Chondrocyte (in vitro differentiated cells): ENCODE measurements at regions not wholly inside any gene's neighbourhood (a gene's known extent, or its start where the extent isn't known, plus 50 kb on each side); places are given as distances from the start of the nearest gene placed in this dataset.
"Not testable (repeated sequence)": the region's sequence is repeated elsewhere in the genome, so short reads cannot be mapped to it uniquely, and the experiment has no call there.

Experiments used
- DNase-seq: peaks from one replicate; pipeline ENCODE4 v3.0.0; 2021; ENCODE audit warnings: mixed read lengths, low spot score
- H3K27ac Mint-ChIP-seq: one replicate; pipeline ENCODE4 v1.8.0; 2021; ENCODE audit warnings: mild to moderate bottlenecking, moderate library complexity, mixed read lengths; ENCODE audit not compliant: unreplicated experiment
- H3K27me3 Mint-ChIP-seq: 2 replicates; pipeline ENCODE4 v1.8.0; 2021; ENCODE audit warnings: low read depth, mixed read lengths
- H3K36me3 Mint-ChIP-seq: 2 replicates; pipeline ENCODE4 v1.8.0; 2021; ENCODE audit warnings: low read depth, mixed read lengths
- H3K4me1 Mint-ChIP-seq: 2 replicates; pipeline ENCODE4 v1.8.0; 2021; ENCODE audit warnings: low read depth, mild to moderate bottlenecking, mixed read lengths
- H3K4me3 Mint-ChIP-seq: one replicate; pipeline ENCODE4 v1.8.0; 2021; ENCODE audit warnings: mild to moderate bottlenecking, moderate library complexity, mixed read lengths; ENCODE audit not compliant: unreplicated experiment
- H3K9me3 Mint-ChIP-seq: 2 replicates; pipeline ENCODE4 v1.8.0; 2021; ENCODE audit warnings: low read depth, mixed read lengths
- TF ChIP-seq, protein P1 (sequence below): fragments of 200-600 bp; sonication (generic); IDR thresholded peaks from 2 replicates; pipeline ENCODE4 v1.5.0; 2021; ENCODE audit warnings: antibody characterized with exemption, mild to moderate bottlenecking, moderate library complexity

- Mint-ChIP-seq H3K36me3 (peaks cover 6% of the 10 kb centered on the region), H3K4me1 (no peaks in the 10 kb centered on the region), H3K4me3 (no peak overlapping the region), H3K9me3 (peaks cover 15% of the 10 kb centered on the region), H3K27me3 (peaks cover 27% of the 10 kb centered on the region), H3K27ac (no peak overlapping the region)
- TF ChIP-seq, protein P1, sequence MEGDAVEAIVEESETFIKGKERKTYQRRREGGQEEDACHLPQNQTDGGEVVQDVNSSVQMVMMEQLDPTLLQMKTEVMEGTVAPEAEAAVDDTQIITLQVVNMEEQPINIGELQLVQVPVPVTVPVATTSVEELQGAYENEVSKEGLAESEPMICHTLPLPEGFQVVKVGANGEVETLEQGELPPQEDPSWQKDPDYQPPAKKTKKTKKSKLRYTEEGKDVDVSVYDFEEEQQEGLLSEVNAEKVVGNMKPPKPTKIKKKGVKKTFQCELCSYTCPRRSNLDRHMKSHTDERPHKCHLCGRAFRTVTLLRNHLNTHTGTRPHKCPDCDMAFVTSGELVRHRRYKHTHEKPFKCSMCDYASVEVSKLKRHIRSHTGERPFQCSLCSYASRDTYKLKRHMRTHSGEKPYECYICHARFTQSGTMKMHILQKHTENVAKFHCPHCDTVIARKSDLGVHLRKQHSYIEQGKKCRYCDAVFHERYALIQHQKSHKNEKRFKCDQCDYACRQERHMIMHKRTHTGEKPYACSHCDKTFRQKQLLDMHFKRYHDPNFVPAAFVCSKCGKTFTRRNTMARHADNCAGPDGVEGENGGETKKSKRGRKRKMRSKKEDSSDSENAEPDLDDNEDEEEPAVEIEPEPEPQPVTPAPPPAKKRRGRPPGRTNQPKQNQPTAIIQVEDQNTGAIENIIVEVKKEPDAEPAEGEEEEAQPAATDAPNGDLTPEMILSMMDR: no peak
- DNase-seq: no peak
Observed at GRCh38 chr3:98679986-98680385, 83.2 kb upstream of the ST3GAL6 start.

GRCh38 chr3:98680723-98681122 is 82.4 kb upstream of the ST3GAL6 start:
- no peak overlapping the region for H3K4me3 Mint-ChIP-seq
- no peak overlapping the region for H3K27ac Mint-ChIP-seq
- peaks cover 17% of the 10 kb centered on the region for H3K9me3 Mint-ChIP-seq
- no peaks in the 10 kb centered on the region for H3K4me1 Mint-ChIP-seq
- DNase-seq: no peak
- H3K27me3 Mint-ChIP-seq: peaks cover 25% of the 10 kb centered on the region
- H3K36me3 Mint-ChIP-seq: peaks cover 3% of the 10 kb centered on the region
- TF ChIP-seq, protein P1: no peak

DNA sequence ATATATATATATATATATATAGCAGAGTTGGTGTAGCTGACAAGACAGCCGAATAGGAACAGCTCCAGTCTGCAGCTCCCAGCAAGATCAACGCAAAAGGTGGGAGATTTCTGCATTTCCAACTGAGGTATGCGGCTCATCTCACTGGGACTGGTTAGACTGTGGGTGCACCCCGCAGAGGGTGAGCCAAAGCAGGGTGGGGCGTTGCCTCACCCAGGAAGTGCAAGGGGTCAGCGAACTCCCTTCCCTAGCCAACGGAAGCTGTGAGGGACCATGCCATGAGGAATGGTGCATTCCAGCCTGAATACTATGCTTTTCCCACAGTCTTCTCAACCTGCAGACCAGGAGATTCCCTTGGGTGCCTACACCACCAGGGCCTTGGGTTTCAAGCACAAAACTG is 81.7 kb upstream of the ST3GAL6 start:
- Mint-ChIP-seq H3K36me3 (peaks cover 5% of the 10 kb centered on the region), H3K9me3 (peaks cover 22% of the 10 kb centered on the region)

DNA sequence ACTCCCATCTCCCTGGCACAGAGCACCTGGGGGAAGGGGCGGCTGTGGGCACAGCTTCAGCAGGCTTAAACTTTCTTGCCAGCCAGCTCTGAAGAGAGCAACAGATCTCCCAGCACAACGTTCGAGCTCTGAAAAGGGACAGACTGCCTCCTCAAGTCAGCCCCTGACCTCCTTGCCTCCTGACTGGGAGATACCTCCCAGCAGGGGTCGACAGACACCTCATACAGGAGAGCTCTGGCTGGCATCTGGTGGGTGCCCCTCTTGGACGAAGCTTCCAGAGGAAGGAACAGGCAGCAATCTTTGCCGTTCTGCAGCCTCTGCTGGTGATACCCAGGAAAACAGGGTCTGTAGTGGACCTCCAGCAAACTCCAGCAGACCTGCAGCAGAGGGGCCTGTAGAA is 80.7 kb upstream of the ST3GAL6 start:
- H3K27ac Mint-ChIP-seq, H3K4me1 Mint-ChIP-seq, H3K4me3 Mint-ChIP-seq, DNase-seq, H3K36me3 Mint-ChIP-seq: not testable (repeated sequence)
- H3K9me3 Mint-ChIP-seq: peaks cover 26% of the 10 kb centered on the region
- H3K27me3 Mint-ChIP-seq: peaks cover 24% of the 10 kb centered on the region

More for the DNA sequence above, 81.7 kb upstream of the ST3GAL6 start:
- no peak overlapping the region for H3K27ac Mint-ChIP-seq
- peaks cover 27% of the 10 kb centered on the region for H3K27me3 Mint-ChIP-seq
- TF ChIP-seq, protein P1: no peak
- H3K4me1 Mint-ChIP-seq: no peaks in the 10 kb centered on the region
- no peak overlapping the region for H3K4me3 Mint-ChIP-seq
- no peak for DNase-seq

GRCh38 chr3:98688363-98688762 is 74.8 kb upstream of the ST3GAL6 start:
- H3K4me1 Mint-ChIP-seq: peaks cover 7% of the 10 kb centered on the region
- peaks cover 2% of the 10 kb centered on the region for H3K36me3 Mint-ChIP-seq
- H3K9me3 Mint-ChIP-seq: peaks cover 22% of the 10 kb centered on the region
- H3K27me3 Mint-ChIP-seq: peaks cover 10% of the 10 kb centered on the region
- no peak overlapping the region for H3K4me3 Mint-ChIP-seq
- H3K27ac Mint-ChIP-seq: no peak overlapping the region
- DNase-seq: no peak
- TF ChIP-seq, protein P1: no peak

DNA sequence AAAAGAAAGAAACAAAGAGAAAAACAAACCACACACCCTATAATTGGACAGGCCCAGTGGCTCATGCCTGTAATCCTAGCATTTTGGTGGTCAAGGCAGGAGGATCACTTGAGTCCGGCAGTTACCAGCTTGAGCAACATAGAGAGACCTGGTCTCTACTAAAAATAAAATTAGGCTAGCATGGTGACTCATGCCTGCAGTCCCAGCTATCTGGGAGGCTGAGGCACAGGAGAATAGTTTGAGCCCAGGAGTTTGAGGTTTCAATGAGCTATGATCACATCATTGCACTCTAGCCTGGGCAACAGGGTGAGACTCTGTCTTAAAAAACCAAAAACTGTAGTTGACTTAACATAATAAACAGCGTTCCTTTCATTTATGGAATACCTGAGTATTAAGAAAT is 72.3 kb upstream of the ST3GAL6 start:
- Mint-ChIP-seq H3K4me3 (no peak overlapping the region), H3K36me3 (peaks cover 2% of the 10 kb centered on the region), H3K4me1 (peaks cover 9% of the 10 kb centered on the region), H3K27ac (no peak overlapping the region), H3K9me3 (peaks cover 9% of the 10 kb centered on the region), H3K27me3 (peaks cover 2% of the 10 kb centered on the region)
- no peak for DNase-seq
- TF ChIP-seq, protein P1: no peak
